NCI-H446 (cell line): ENCODE measurements at regions not wholly inside any gene's neighbourhood (a gene's known extent, or its start where the extent isn't known, plus 50 kb on each side); places are given as distances from the start of the nearest gene placed in this dataset.

Source experiments
- DNase-seq, 2 experiments: peaks; one replicate each; lab custom pipeline; 2025; lab: John Stamatoyannopoulos, UW

GRCh38 chr1:163813251-163813650 lies 491.5 kb downstream of the NUF2 start:
- no peak for DNase-seq

GRCh38 chr1:163820226-163820625 lies 498.5 kb downstream of the NUF2 start:
- DNase-seq: peak; percentile 69 to 81

- DNase-seq: no peak
Observed at GRCh38 chr1:163820766-163821165, 499.0 kb downstream of the NUF2 start.

- DNase-seq: no peak
Observed at GRCh38 chr1:163821679-163822078, 499.9 kb downstream of the NUF2 start.

- DNase-seq: no peak
Observed at GRCh38 chr1:163823017-163823416, 501.3 kb downstream of the NUF2 start.

GRCh38 chr1:163824006-163824405 lies 502.3 kb downstream of the NUF2 start:
- DNase-seq: peak in 1 of 2 experiments; percentile 32

GRCh38 chr1:163824490-163824889 lies 502.7 kb downstream of the NUF2 start:
- DNase-seq: no peak

- DNase-seq: no peak
Observed at GRCh38 chr1:163826500-163826899, 504.7 kb downstream of the NUF2 start.

GRCh38 chr1:163834778-163835177 lies 513.0 kb downstream of the NUF2 start:
- no peak for DNase-seq

GRCh38 chr1:163836481-163836880 lies 514.7 kb downstream of the NUF2 start:
- DNase-seq: no peak

GRCh38 chr1:163837206-163837605 lies 515.5 kb downstream of the NUF2 start:
- no peak for DNase-seq

GRCh38 chr1:163842571-163842970 lies 520.8 kb downstream of the NUF2 start:
- DNase-seq: no peak

- no peak for DNase-seq
Observed at GRCh38 chr1:163844459-163844858, 522.7 kb downstream of the NUF2 start.

- no peak for DNase-seq
Observed at GRCh38 chr1:163845279-163845678, 523.5 kb downstream of the NUF2 start.

- DNase-seq: peak; percentile 13 to 74
Observed at GRCh38 chr1:163863731-163864130, 542.0 kb downstream of the NUF2 start.

GRCh38 chr1:163864207-163864606 lies 542.5 kb downstream of the NUF2 start:
- no peak for DNase-seq

- DNase-seq: no peak
Observed at GRCh38 chr1:163866564-163866963, 544.8 kb downstream of the NUF2 start.

- no peak for DNase-seq
Observed at GRCh38 chr1:163870666-163871065, 548.9 kb downstream of the NUF2 start.

GRCh38 chr1:163872067-163872466 lies 550.3 kb downstream of the NUF2 start:
- peak in 1 of 2 experiments; percentile 21 for DNase-seq

- no peak for DNase-seq
Observed at GRCh38 chr1:163874070-163874469, 552.3 kb downstream of the NUF2 start.

- no peak for DNase-seq
Observed at GRCh38 chr1:163875200-163875926, 553.6 kb downstream of the NUF2 start.

GRCh38 chr1:163875927-163876320 lies 554.2 kb downstream of the NUF2 start:
- no peak for DNase-seq

GRCh38 chr1:163876546-163876945 lies 554.8 kb downstream of the NUF2 start:
- no peak for DNase-seq

- DNase-seq: no peak
Observed at GRCh38 chr1:163877016-163877415, 555.3 kb downstream of the NUF2 start.
